H54 (cell line): ENCODE measurements at regions not wholly inside any gene's neighbourhood (a gene's known extent, or its start where the extent isn't known, plus 50 kb on each side); places are given as distances from the start of the nearest gene placed in this dataset.
"Not testable (repeated sequence)": the region's sequence is repeated elsewhere in the genome, so short reads cannot be mapped to it uniquely, and the experiment has no call there.

Source experiments
- DNase-seq: peaks from one replicate; pipeline ENCODE4 v3.0.0; 2011; ENCODE audit warnings: low spot score, mixed read lengths; ENCODE audit not compliant: insufficient read length
- FAIRE-seq: peaks from 3 replicates; lab custom pipeline; 2011; peaks lifted over from hg19 to GRCh38; lab: Jason Lieb, UNC
- POLR2A ChIP-seq: IDR thresholded peaks from 2 replicates; pipeline ENCODE4 v1.6.1; 2011; ENCODE audit warnings: low read depth, mild to moderate bottlenecking, low read length

DNA sequence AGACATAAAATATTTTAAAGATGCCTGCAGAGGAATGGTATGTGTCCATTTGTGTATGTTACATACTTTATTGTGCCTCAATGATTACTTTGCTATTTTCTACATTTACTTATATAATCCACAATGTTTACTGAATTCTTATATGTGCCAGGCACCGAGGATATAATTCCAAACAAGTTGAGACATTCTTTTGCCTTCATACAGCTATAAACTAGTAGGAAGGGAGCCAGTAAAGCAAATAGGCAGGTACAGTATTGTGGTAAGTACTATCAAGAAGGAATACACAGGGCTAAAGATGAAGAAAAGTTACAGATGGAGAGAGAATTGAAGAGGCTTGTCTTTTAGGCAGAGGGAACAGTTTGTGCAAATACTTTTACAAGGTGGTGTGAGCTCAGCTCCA is 131.6 kb downstream of the DISP1 start:
- FAIRE-seq (no peak), DNase-seq (no peak)
- no peak for TF ChIP-seq POLR2A

DNA sequence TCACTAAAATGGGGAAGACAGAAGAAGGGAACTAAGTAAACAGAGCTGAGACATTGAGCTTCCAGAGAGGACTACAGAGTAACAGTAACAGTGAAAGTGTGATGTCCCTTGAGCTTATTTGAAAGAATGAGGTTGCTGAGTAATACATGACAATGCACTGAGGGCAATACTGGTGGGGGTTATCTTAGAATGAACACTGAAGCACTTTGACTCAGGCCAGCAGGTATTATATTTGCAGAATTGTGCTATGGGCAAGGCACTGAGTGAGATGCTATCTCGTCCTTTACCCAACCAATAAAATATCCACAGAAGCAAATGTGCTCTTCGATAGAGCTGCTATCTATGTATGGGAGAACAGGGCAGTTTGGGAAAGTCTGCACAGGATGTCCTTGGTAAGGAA is 133.2 kb downstream of the DISP1 start:
- FAIRE-seq: no peak
- TF ChIP-seq POLR2A: no peak

DNA sequence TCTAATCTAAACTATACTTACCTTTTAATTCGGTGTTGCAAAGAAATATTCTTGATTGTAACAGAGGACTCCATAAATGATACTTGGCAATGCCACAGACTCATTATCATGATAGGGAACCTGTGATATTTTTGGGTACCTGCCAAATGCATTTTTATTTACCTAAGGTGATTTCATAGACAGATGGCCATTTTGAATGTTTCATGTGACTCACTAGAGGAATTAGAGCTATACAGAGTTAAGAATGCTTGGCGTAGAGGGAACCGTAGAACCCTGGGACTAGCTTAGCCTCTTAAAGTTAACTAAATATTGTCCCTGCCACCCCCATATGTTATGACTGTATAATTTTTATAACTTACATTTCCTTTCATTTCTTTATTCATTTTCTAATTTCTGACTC is 136.1 kb downstream of the DISP1 start:
- TF ChIP-seq POLR2A: no peak
- DNase-seq: no peak
- no peak for FAIRE-seq

More for the DNA sequence above, 133.2 kb downstream of the DISP1 start:
- no peak for DNase-seq

DNA sequence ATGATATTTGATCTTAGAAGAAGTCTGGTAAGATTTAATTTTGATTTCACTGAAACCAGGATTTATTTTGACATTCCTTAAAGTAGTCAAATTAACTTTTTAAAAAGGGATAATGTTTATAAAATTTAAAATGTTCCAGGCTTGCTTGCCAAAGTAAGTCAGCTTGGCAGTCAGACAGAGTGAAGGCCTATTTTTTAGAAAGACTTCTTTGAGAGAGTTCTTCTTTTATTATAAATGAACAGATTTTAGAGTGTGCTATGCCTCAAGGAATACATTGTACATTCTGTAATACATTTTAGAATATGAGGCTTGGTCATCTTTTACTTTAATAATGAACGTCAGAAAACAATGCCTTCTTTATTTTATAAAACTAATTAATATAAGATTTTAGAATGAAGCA is 138.7 kb downstream of the DISP1 start:
- FAIRE-seq: no peak
- no peak for TF ChIP-seq POLR2A

DNA sequence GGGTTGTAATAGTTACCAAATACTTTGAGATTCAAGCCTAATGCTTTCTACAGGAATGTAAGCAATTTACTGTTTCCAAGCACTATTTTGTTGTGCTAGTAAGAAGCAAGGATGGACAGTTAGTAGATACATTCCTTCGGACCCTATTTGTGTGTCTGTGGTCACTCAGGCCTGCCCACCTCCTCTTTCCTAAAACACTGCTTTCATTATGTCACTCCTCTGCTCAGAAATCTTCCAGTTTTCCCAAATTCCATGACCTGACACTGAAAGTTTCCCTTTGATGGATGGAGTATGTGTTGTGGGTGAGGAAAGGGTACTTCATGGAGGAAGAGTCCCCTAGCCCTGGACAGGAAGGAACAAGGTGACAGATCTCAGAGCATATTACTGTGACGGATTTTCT is 141.1 kb downstream of the DISP1 start:
- no peak for FAIRE-seq
- TF ChIP-seq POLR2A: no peak
- no peak for DNase-seq

More for the DNA sequence above, 138.7 kb downstream of the DISP1 start:
- no peak for DNase-seq

DNA sequence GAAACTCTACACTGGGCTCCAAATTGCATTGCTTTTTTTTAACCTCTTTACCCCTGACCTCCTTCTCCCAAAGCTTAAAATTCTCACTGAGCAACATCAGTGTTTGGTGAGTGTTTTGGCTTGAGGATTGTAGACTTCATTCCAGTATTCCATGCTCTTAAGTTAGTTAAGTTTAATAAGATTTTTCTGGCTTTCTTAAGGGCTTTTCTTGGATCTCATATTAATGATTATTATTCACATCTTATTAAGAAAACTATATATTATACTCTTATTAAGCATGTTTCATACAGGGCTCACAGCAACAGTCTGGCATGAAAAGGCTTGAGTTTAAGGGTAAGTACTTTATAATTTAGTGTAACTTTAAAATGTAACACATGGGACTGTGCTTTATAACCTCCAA is 141.8 kb downstream of the DISP1 start:
- FAIRE-seq: no peak
- DNase-seq: no peak
- no peak for TF ChIP-seq POLR2A

DNA sequence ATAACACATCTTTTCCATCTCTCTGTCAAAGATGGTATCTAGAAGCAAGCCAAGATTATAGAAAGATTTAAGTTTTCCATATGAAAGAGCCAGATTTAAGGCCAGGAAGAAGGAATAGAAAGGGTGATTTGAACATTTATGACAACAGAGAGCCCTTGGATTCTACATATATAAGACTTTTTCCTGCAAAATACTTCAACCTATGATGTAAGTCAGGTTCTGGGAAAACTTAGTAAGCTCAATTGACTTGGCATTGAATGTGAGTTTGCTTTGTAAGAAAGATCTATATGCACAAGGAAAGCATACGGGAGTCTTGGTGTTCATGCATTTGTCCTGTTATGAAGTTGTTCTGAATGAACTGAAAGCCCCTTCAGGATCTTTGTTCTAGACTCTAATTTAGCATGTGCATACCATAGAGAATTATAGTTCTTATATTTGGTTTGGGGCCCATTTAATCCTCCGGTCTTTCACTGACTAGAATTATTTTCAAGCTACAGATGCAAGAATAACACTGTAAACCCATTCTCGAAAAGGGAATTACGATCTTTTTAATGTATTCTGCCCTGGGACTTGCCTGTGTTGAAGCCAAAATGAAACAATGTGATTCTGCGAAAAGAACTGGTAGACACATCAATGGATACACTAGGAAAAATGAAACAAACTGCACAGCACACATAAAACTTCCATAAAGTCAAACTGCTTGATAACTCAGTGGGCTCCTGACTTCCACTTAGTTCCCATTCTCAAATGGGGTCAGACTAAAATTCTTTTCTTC is 152.8 kb downstream of the DISP1 start:
- DNase-seq (no peak), FAIRE-seq (no peak)
- TF ChIP-seq POLR2A: no peak

DNA sequence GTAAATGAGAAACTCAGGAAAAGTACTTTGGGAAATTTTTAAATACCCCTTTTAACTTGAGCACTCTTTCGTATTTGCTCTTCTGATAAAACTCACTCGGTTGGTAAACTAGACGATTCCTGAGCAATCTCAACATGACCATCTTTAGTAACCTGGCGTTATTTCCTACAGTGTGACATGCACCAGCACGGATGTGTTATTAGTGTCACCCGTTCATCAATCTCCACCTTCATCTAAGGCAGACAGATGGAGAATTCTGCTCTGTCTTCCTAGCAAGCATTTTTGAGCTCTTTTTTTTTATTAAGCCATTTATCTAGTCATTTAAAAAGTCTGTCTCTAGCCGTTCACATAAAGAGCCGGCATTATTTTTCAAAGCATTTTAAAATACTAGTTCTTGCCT is 155.2 kb downstream of the DISP1 start:
- no peak for FAIRE-seq
- DNase-seq: no peak
- no peak for TF ChIP-seq POLR2A

DNA sequence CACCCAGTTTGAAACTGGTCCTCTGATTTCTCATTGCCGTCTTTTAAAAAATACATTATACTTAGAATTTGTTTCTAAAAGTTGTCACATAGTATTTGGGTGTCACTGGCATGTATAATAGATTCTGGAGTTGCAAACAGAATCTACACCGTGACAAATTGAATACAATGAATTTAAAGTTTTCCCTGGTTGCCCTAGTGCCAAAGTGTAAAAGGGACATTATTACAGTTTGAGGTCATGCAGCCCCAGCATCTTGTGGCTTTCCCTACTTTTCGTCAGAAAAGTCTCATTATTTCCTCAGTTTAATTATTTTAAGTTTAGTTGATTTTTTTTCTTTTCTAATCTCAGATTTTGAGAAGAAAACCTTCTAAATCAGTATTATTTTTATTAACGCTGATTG is 155.9 kb downstream of the DISP1 start:
- FAIRE-seq: no peak
- DNase-seq: no peak
- TF ChIP-seq POLR2A: no peak

DNA sequence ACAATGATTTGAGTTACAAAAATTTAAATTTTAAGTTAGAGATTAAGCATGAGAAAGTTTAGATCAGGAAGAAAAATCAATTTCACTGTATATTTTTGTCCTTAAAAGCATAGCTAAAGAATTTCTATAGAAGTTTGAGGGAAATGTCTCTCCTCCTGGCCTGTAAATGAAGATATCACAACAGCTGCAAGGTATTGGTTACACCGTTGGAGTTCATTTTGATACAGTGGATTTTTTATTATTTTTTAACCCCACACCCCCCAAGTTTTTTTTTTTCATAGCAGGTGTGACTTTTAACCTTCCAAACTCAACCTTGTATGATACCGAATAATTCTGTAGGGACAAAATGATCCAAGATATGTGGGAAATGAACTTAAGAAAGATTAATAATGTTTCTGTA is 156.3 kb downstream of the DISP1 start:
- DNase-seq: no peak
- no peak for TF ChIP-seq POLR2A
- FAIRE-seq: no peak

DNA sequence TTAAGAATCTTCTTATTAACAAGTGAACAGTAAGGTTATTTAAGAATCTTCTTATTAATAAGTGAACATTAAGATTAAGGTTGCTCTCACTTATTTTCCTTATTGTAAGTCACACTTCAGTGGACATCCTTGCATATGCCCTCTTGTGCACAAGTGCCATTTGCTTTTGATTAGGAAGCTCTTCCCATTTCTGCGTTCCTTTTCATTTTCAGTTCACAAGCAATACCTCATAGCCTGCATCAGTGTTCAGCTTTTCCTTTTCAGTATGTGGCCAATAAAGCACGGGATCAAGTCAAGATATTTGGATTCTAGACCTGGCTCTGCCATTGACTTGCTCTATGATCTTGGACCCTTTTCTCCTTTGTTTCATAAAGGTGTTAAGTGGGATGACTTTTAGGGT is 158.7 kb downstream of the DISP1 start:
- FAIRE-seq (peak; percentile 15), DNase-seq (no peak)
- TF ChIP-seq POLR2A: no peak

DNA sequence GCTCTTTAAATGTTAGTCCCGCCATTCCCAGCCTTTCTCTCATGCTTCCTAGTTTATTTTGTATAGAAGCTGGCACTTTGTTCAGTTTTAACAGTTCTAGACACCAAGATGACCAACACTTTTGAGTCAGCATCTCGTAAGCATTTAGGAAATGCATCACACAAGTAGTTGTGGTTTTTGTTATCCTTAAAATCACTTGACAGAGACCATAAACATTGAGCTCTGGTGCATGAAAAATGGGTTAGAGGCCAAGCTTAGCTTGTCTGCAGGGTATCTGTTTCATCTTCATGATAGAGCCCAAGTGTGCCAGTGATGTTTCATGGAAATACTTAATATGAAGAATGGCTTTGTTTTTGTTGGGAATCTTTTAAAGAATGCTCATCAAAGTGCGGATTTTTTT is 159.7 kb downstream of the DISP1 start:
- DNase-seq (peak; percentile 13), FAIRE-seq (peak; percentile 98)
- no peak for TF ChIP-seq POLR2A

DNA sequence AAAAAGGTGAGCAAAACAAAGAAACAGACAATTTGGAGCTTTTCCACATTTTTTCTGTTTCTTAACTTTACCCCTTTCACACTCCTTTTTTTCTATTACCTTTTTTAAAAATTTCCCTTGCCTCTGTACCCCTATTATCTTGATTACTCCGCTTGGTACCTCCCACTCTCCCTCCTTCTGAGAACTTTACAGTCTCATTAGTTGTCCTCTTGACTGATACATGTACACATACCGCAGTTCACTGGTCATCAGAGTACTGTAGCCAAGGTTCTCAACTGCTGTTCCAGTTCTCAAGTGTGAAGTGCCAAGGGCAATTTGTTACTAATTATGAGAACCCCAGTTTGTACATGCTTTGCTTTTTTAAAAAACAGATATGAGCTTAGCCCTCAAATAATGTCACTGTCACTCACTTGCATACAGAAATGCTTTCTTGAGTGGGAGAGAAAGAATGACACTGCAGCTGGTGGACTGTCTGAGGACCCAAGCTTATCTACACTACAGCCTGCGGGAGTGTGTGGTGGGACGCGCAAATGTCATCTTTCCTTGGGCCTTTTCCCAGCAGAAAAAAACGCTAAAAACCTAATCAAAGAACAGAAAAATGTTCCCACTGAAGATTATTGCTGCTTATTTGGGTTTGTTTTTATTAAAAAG is 160.8 kb downstream of the DISP1 start:
- TF ChIP-seq POLR2A: no peak
- DNase-seq (no peak), FAIRE-seq (no peak)

DNA sequence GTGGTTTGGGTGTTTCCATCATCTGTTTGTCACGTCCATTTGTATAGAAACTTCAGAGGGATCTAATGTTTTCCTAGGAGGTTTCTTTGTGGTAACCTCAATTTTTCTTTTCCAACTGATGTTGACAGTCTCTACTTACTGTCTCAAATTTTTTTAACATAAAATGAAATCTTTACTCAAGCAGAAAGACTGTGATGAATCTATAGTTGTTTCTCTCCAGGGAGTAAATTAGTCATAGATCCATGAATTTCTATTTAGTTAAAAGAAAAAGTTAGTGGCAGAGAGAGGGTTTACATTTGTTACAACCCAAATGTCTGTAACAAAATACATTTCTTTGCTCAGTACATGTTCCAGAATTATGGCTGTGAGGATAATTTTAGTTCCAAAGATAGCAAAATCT is 161.6 kb downstream of the DISP1 start:
- DNase-seq (no peak), FAIRE-seq (peak; percentile 27)
- no peak for TF ChIP-seq POLR2A

DNA sequence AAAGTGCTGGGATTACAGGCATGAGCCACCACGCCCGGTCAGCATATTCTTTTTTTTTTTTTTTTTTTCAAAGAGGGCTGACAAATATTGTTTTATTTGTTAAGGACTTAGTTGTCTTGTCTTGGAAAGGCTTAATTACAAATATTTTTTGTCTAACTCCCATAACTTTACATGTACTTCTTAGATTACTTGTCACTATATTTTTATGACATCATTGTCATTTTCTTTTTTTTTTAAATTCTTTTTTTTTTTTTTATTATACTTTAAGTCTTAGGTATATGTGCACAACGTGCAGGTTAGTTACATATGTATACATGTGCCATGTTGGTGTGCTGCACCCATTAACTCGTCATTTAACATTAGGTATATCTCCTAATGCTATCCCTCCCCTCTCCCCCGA is 162.5 kb downstream of the DISP1 start:
- not testable (repeated sequence) for DNase-seq, FAIRE-seq
